22Rv1 (cell line): ENCODE measurements at regions not wholly inside any gene's neighbourhood (a gene's known extent, or its start where the extent isn't known, plus 50 kb on each side); places are given as distances from the start of the nearest gene placed in this dataset.

ENCODE experiments used
- ZFX ChIP-seq: fragments of 450-650 bp; IDR thresholded peaks from 2 replicates; pipeline ENCODE4 v1.6.1; 2017; ENCODE audit warnings: antibody characterized with exemption, borderline replicate concordance
- TF ChIP-seq, protein P1 (sequence below): fragments of 450-650 bp; IDR thresholded peaks from 2 replicates; pipeline ENCODE4 v1.5.1; 2017; ENCODE audit warnings: mild to moderate bottlenecking

DNA sequence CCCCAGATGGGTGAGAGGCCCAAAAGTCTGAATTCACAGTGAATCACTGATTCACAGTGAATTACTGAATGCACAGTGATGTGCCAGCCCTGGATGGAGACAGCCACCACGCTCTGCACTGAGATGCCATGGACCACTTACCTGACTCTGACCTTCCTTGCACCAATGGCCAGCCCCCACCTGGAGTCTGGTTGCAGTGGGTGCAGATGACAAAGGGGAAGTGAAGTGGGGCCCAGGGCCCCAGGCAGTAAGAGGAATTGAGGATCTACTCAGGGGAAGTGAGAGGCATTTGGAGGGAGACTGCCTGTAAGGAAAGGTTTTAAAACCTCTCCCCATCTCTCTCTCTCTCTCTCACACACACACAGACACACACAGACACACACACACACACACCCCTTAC is 412.1 kb downstream of the CYLC2 start:
- TF ChIP-seq, protein P1, sequence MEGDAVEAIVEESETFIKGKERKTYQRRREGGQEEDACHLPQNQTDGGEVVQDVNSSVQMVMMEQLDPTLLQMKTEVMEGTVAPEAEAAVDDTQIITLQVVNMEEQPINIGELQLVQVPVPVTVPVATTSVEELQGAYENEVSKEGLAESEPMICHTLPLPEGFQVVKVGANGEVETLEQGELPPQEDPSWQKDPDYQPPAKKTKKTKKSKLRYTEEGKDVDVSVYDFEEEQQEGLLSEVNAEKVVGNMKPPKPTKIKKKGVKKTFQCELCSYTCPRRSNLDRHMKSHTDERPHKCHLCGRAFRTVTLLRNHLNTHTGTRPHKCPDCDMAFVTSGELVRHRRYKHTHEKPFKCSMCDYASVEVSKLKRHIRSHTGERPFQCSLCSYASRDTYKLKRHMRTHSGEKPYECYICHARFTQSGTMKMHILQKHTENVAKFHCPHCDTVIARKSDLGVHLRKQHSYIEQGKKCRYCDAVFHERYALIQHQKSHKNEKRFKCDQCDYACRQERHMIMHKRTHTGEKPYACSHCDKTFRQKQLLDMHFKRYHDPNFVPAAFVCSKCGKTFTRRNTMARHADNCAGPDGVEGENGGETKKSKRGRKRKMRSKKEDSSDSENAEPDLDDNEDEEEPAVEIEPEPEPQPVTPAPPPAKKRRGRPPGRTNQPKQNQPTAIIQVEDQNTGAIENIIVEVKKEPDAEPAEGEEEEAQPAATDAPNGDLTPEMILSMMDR, result no peak
- TF ChIP-seq ZFX, result no peak
